Putamen (tissue), 1 donor: ENCODE measurements at regions not wholly inside any gene's neighbourhood (a gene's known extent, or its start where the extent isn't known, plus 50 kb on each side); places are given as distances from the start of the nearest gene placed in this dataset.

ENCODE experiments used
- DNase-seq: peaks from one replicate; pipeline ENCODE4 v3.0.0-alpha.2; 2016; ENCODE audit warnings: low spot score

DNA sequence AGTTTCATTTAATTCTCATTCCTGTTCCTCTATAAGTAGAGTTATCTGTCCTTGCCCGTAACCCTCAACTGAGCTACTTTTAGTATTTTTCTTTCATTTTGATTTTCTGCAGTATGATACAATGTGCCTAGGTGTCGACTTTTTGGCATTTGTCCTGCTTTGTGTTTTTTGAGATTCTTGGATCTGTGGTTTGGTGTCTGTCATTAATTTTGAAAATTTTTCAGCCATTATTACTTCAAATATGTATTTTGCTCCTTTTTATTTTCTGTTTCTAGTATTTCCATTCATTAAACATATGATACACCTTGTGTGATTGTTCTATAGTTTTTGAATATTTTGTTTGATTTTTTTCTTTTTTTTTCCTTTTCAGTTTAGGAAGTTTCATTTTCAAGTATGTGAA, 598.9 kb downstream of the SPOCK3 start:
- DNase-seq = no peak

DNA sequence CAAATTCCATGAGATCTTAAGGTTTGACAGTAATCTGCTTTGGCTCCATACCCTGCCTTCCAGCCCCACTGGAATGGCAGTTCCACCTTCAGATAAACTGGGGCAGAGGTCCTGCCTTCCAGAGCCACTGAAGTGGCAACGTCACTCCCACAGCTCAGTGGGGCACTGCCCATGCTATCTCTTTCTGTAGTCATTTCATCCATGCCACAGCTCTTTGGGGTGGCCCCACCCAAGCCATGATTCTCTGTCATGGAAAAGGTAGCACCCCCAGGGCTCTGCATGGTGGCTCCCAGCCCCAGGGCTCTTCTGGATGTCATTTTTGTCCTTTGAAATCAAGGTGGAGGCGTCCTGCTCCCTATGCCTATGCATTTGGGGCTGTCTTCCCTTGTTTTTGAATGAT, 596.5 kb downstream of the SPOCK3 start:
- DNase-seq = no peak

DNA sequence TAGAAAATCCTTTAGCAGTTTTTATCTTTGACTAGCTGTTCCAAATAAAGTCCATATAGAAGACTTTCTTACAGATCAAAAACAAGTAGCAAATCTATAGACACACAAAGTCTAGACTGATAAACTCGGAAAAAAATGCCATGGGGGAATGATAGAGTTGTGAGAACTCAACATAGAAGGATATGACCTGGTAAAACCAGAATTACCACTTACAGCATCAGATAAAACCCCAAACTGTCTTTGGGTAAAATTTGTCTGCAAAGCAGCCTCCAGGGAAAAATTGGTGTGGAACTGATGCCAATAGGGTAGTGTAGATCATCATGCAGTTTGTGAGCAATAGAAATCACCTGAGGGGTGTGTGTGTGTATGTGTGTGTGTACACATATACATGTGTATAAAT, 579.1 kb downstream of the SPOCK3 start:
- no peak for DNase-seq

GRCh38 chr4:166655705-166656104, 578.6 kb downstream of the SPOCK3 start:
- DNase-seq = no peak

DNA sequence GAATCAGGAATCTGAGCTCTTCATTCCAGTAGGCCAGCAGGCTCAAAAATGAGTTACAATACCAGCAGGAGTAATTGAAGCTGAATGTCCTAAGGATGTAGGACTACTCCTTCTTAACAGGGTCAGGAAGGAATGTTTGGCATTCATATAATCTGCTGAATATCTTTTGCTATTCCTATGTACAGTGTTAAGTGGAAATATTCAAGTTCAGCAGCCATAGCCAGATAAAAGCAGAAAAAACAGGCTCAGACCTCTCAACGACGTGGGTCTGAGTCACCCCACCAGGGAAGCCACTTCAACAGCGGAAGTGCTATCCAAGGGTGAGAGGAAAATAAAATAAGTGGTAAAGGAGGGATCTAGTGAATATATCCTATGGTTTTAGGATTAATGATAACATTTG, 577.0 kb downstream of the SPOCK3 start:
- DNase-seq = no peak

DNA sequence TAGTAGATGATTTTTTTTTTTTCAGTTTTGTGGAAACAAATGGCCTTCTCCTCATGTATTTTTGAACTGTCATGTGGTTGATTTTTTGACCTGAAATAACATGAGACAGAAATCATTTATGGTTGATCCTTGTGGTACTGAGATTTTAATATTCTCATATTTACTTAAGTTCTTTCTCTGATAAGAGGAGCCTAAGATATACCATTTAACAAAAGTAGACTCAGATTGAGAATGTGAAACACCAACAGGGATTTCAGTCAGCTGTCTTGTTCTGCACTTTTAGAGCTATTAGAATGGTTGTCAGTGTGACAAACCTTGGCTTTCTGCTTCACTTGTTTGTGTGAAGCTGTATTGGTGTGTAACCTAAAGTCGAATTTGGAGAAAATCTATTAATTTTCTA, 575.7 kb downstream of the SPOCK3 start:
- no peak for DNase-seq

DNA sequence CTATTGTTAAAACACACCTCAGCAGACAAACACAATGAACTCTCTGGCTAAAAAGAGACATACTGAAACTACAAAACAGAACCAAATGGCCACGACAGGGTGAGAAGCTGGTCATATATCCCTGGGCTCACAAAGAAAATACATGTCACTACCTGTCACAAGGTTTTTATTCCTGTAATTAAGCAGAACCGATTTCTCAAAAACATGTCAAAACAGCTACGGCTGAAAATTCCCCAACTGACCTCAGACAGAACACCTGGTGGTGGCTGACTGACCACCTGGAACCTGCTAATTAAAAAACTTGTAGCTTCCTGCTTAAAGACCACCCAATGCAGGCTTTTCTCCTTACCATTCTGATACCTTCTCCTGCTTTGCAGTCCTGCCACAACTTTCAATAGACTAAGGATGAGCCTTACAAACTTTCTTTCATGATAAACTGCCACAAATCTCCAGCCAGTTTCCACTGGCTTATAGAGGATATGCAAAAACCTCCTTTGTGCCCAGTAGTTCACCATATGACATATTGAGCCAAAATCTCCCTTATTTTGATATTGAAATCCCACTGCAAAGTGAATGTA, 571.9 kb downstream of the SPOCK3 start:
- DNase-seq = no peak

GRCh38 chr4:166670341-166670740, 564.0 kb downstream of the SPOCK3 start:
- DNase-seq = no peak

- no peak for DNase-seq
Observed at GRCh38 chr4:166673911-166674310, 560.4 kb downstream of the SPOCK3 start.

- no peak for DNase-seq
Observed at GRCh38 chr4:166675411-166675810, 558.9 kb downstream of the SPOCK3 start.

GRCh38 chr4:166680796-166681195, 553.5 kb downstream of the SPOCK3 start:
- no peak for DNase-seq

GRCh38 chr4:166682200-166682599, 552.1 kb downstream of the SPOCK3 start:
- no peak for DNase-seq
